Activated naive CD8-positive, alpha-beta T cell treated with anti-CD3 and anti-CD28 coated beads, Interleukin-2, amount 10 ng/mL, durations not matched to agents 7 days and 5 days (primary cell): ENCODE measurements at regions not wholly inside any gene's neighbourhood (a gene's known extent, or its start where the extent isn't known, plus 50 kb on each side); places are given as distances from the start of the nearest gene placed in this dataset.
"Not testable (repeated sequence)": the region's sequence is repeated elsewhere in the genome, so short reads cannot be mapped to it uniquely, and the experiment has no call there.

ENCODE experiments used
- ATAC-seq: fragments of 150-1000 bp; cut with Tn5 transposase; one replicate; pipeline ENCODE4 v1.10.0; 2021; ENCODE audit warnings: low read depth, moderate library complexity
- POLR2A ChIA-PET: fragments of 350-600 bp; sonication (Branson Sonifier 250); formaldehyde crosslinking; loops from one replicate; lab custom pipeline; 2021; ENCODE audit warnings: antibody characterized with exemption; lab: Charles Lee
- DNase-seq: peaks from one replicate; pipeline ENCODE4 v3.0.0; 2021
- H3K27ac Mint-ChIP-seq: one replicate; pipeline ENCODE4 v1.8.0; 2022; ENCODE audit warnings: mild to moderate bottlenecking, mixed read lengths
- H3K27me3 Mint-ChIP-seq: one replicate; pipeline ENCODE4 v1.8.0; 2022; ENCODE audit warnings: mild to moderate bottlenecking, moderate library complexity, mixed read lengths
- H3K36me3 Mint-ChIP-seq: one replicate; pipeline ENCODE4 v1.8.0; 2021; ENCODE audit warnings: mild to moderate bottlenecking, mixed read lengths
- H3K4me1 Mint-ChIP-seq: one replicate; pipeline ENCODE4 v1.8.0; 2021; ENCODE audit warnings: mixed read lengths
- H3K4me3 Mint-ChIP-seq: one replicate; pipeline ENCODE4 v1.8.0; 2022; ENCODE audit warnings: mild to moderate bottlenecking, moderate library complexity, mixed read lengths
- H3K9me3 Mint-ChIP-seq: one replicate; pipeline ENCODE4 v1.8.0; 2021; ENCODE audit warnings: mixed read lengths

DNA sequence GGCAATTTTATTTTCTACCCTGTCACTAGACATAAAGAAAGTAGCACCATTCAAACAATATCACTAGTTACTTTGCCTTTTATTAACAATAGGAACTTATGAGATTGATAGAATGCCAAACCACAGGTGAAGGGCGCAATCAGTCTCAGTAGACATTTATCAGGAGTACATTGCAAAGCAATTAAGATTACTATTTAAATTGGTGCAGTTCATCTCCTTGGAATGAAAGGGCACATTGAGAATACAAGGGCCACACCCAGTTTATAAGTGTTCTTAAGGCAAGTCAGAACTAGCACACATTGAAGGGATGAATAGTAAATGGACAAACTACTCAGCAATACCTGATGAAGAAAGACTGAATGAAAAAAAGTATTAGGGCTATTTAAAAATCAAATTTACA is 601.4 kb downstream of the C12orf50 start:
- H3K4me3 Mint-ChIP-seq = no peak overlapping the region
- POLR2A ChIA-PET = no interaction called here
- H3K27ac Mint-ChIP-seq = no peak overlapping the region
- H3K36me3 Mint-ChIP-seq = no peaks in the 10 kb centered on the region
- DNase-seq = no peak
- no peaks in the 10 kb centered on the region for H3K27me3 Mint-ChIP-seq
- no peak for ATAC-seq
- H3K9me3 Mint-ChIP-seq = peaks cover 4% of the 10 kb centered on the region
- no peaks in the 10 kb centered on the region for H3K4me1 Mint-ChIP-seq

GRCh38 chr12:87425942-87426554 is 603.2 kb downstream of the C12orf50 start:
- Mint-ChIP-seq H3K36me3 (no peaks in the 10 kb centered on the region), H3K4me3 (no peak overlapping the region), H3K27ac (no peak overlapping the region), H3K4me1 (no peaks in the 10 kb centered on the region), H3K9me3 (peaks cover 4% of the 10 kb centered on the region), H3K27me3 (no peaks in the 10 kb centered on the region)
- DNase-seq = no peak
- POLR2A ChIA-PET = no interaction called here
- ATAC-seq = no peak

DNA sequence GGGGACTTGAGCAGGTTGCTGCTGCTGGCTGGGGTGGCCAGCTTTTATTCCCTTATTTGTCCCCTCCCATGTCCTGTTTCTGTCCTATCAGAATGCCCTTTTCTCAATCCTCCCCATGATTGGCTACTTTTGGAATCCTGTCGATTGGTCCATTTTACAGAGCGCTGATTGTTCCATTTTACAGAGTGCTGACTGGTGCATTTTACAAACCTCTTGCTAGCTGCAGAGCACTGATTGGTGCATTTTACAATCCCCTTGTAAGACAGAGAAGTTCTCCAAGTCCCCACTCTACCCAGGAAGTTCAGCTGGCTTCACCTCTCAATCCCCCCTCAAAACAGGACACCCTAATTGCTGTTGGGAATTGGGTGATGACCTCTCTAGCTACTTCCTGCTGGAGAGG is 608.0 kb downstream of the C12orf50 start:
- ATAC-seq, DNase-seq, H3K27me3 Mint-ChIP-seq, H3K9me3 Mint-ChIP-seq, H3K4me1 Mint-ChIP-seq, H3K27ac Mint-ChIP-seq, H3K4me3 Mint-ChIP-seq, POLR2A ChIA-PET, H3K36me3 Mint-ChIP-seq: not testable (repeated sequence)

- no peaks in the 10 kb centered on the region for H3K27me3 Mint-ChIP-seq
- no peak for ATAC-seq
- H3K4me3 Mint-ChIP-seq = no peak overlapping the region
- H3K36me3 Mint-ChIP-seq = no peaks in the 10 kb centered on the region
- DNase-seq = no peak
- H3K9me3 Mint-ChIP-seq = peaks cover 3% of the 10 kb centered on the region
- no peak overlapping the region for H3K27ac Mint-ChIP-seq
- no peaks in the 10 kb centered on the region for H3K4me1 Mint-ChIP-seq
- POLR2A ChIA-PET = no interaction called here
Measured at GRCh38 chr12:87413784-87414183, 615.4 kb downstream of the C12orf50 start.

- H3K27me3 Mint-ChIP-seq = no peaks in the 10 kb centered on the region
- H3K36me3 Mint-ChIP-seq = no peaks in the 10 kb centered on the region
- DNase-seq (no peak), ATAC-seq (no peak)
- no peaks in the 10 kb centered on the region for H3K4me1 Mint-ChIP-seq
- no peak overlapping the region for H3K27ac Mint-ChIP-seq
- POLR2A ChIA-PET = no interaction called here
- no peak overlapping the region for H3K4me3 Mint-ChIP-seq
- H3K9me3 Mint-ChIP-seq = peaks cover 1% of the 10 kb centered on the region
Measured at GRCh38 chr12:87406926-87407325, 622.3 kb downstream of the C12orf50 start.

GRCh38 chr12:87405918-87406317 is 623.3 kb downstream of the C12orf50 start:
- POLR2A ChIA-PET = no interaction called here
- peaks cover 1% of the 10 kb centered on the region for H3K9me3 Mint-ChIP-seq
- no peak overlapping the region for H3K27ac Mint-ChIP-seq
- H3K4me3 Mint-ChIP-seq = no peak overlapping the region
- no peaks in the 10 kb centered on the region for H3K27me3 Mint-ChIP-seq
- no peak for ATAC-seq
- DNase-seq = no peak
- H3K4me1 Mint-ChIP-seq = no peaks in the 10 kb centered on the region
- no peaks in the 10 kb centered on the region for H3K36me3 Mint-ChIP-seq

GRCh38 chr12:87394168-87394567 is 635.0 kb downstream of the C12orf50 start:
- DNase-seq, H3K36me3 Mint-ChIP-seq, POLR2A ChIA-PET, H3K9me3 Mint-ChIP-seq, H3K4me1 Mint-ChIP-seq, H3K27me3 Mint-ChIP-seq, H3K4me3 Mint-ChIP-seq, ATAC-seq, H3K27ac Mint-ChIP-seq: not testable (repeated sequence)

GRCh38 chr12:87388376-87388775 is 640.8 kb downstream of the C12orf50 start:
- ATAC-seq = no peak
- no peak overlapping the region for H3K4me3 Mint-ChIP-seq
- no peaks in the 10 kb centered on the region for H3K9me3 Mint-ChIP-seq
- H3K27ac Mint-ChIP-seq = no peak overlapping the region
- no peak for DNase-seq
- H3K4me1 Mint-ChIP-seq = no peaks in the 10 kb centered on the region
- POLR2A ChIA-PET = no interaction called here
- no peaks in the 10 kb centered on the region for H3K27me3 Mint-ChIP-seq
- H3K36me3 Mint-ChIP-seq = no peaks in the 10 kb centered on the region

GRCh38 chr12:87385322-87385721 is 643.9 kb downstream of the C12orf50 start:
- POLR2A ChIA-PET = no interaction called here
- no peak for ATAC-seq
- no peak for DNase-seq
- Mint-ChIP-seq H3K36me3 (no peaks in the 10 kb centered on the region), H3K9me3 (no peaks in the 10 kb centered on the region), H3K4me1 (no peaks in the 10 kb centered on the region), H3K27ac (no peak overlapping the region), H3K27me3 (no peaks in the 10 kb centered on the region), H3K4me3 (no peak overlapping the region)

DNA sequence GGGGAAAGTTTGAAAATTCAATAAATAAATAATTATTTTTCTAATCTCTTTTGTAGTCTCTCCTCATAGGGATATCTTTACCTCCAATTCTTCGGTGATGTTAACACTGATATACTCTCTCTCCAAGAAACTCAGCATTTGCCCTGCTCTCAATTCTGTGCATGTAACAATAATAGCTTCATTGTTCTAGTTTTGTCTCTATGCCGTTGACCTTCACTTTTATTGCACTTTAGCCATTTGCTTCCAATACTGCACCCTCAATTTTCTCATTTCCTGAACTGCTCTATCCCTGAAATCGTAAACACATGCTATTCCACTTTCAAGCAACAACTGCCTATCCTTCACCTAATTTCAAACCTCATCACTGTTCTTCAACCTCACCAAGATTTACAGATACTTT is 645.0 kb downstream of the C12orf50 start:
- Mint-ChIP-seq H3K9me3 (no peaks in the 10 kb centered on the region), H3K27ac (no peak overlapping the region), H3K4me3 (no peak overlapping the region), H3K36me3 (no peaks in the 10 kb centered on the region), H3K27me3 (no peaks in the 10 kb centered on the region), H3K4me1 (no peaks in the 10 kb centered on the region)
- ATAC-seq (no peak), DNase-seq (no peak)
- POLR2A ChIA-PET = no interaction called here

DNA sequence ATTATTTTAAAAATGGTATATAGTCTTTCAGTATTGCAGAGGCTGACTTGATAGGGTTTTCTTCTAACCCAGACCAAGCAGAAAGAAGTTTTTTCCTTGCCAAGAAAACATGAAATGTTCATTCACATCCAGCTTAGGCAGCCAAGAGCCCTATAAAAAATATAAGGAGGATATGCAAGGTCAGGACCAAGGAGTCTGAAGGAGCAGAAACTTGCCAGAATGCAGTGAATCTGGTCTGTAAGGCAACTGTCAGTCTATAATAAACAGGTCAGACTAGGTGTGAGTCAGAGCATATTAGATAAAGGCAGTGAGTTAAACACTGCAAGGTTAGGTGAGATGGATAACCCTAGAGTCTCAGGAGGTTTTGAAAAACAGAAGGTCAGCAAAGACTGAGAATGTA is 645.5 kb downstream of the C12orf50 start:
- Mint-ChIP-seq H3K36me3 (no peaks in the 10 kb centered on the region), H3K4me3 (no peak overlapping the region), H3K9me3 (no peaks in the 10 kb centered on the region), H3K27ac (no peak overlapping the region), H3K27me3 (no peaks in the 10 kb centered on the region), H3K4me1 (no peaks in the 10 kb centered on the region)
- POLR2A ChIA-PET = no interaction called here
- ATAC-seq (no peak), DNase-seq (no peak)

- Mint-ChIP-seq H3K36me3 (no peaks in the 10 kb centered on the region), H3K4me1 (no peaks in the 10 kb centered on the region), H3K27ac (no peak overlapping the region), H3K27me3 (no peaks in the 10 kb centered on the region), H3K9me3 (no peaks in the 10 kb centered on the region), H3K4me3 (no peak overlapping the region)
- DNase-seq (no peak), ATAC-seq (no peak)
- POLR2A ChIA-PET = no interaction called here
Measured at GRCh38 chr12:87382959-87383566, 646.1 kb downstream of the C12orf50 start.

GRCh38 chr12:87382436-87382835 is 646.8 kb downstream of the C12orf50 start:
- POLR2A ChIA-PET = no interaction called here

GRCh38 chr12:87381742-87382141 is 647.5 kb downstream of the C12orf50 start:
- DNase-seq = no peak
- Mint-ChIP-seq H3K4me3 (no peak overlapping the region), H3K27ac (no peak overlapping the region), H3K27me3 (no peaks in the 10 kb centered on the region), H3K4me1 (no peaks in the 10 kb centered on the region), H3K36me3 (no peaks in the 10 kb centered on the region), H3K9me3 (no peaks in the 10 kb centered on the region)
- POLR2A ChIA-PET = no interaction called here
- no peak for ATAC-seq

More at GRCh38 chr12:87382436-87382835, 646.8 kb downstream of the C12orf50 start:
- H3K36me3 Mint-ChIP-seq = no peaks in the 10 kb centered on the region
- DNase-seq (no peak), ATAC-seq (no peak)
- no peaks in the 10 kb centered on the region for H3K9me3 Mint-ChIP-seq
- H3K27me3 Mint-ChIP-seq = no peaks in the 10 kb centered on the region
- H3K4me1 Mint-ChIP-seq = no peaks in the 10 kb centered on the region
- H3K4me3 Mint-ChIP-seq = no peak overlapping the region
- no peak overlapping the region for H3K27ac Mint-ChIP-seq
